ENCODE measurements at regions not wholly inside any gene's neighbourhood (a gene's known extent, or its start where the extent isn't known, plus 50 kb on each side); places are given as distances from the start of the nearest gene placed in this dataset.

DNA sequence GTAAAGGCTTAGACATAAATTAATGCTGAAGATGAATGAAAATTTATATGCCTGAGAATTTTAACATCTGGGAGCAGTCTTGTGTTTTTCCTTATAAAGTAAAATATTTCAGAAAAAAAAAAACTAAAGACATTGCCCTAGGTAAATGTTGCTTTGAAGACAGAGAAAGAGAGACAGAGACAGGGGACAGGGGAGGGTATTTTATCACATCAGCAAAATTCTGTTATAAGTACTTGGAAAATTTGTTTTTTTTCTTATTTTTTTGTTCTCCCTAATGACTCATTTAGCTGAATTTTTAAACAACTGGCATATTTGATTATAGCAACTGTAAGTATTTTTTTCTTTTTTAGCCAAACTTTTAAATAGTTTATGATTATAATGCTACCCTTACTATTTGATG lies 1540.6 kb upstream of the GBE1 start:
- Histone ChIP-seq H3K27ac (no peak overlapping the region), H3K36me3 (no peaks in the 10 kb centered on the region), H3K4me1 (no peaks in the 10 kb centered on the region), H3K27me3 (no peaks in the 10 kb centered on the region), H3K4me3 (no peak overlapping the region), H3K9me3 (peaks cover 0 to 5% of the 10 kb centered on the region in 2 donors)
- TF ChIP-seq POLR2AphosphoS5 (IDR thresholded peaks at IDR 0.05), result no peak
- TF ChIP-seq POLR2A (IDR thresholded peaks at IDR 0.05), result no peak
- TF ChIP-seq CTCF (IDR thresholded peaks at IDR 0.05), result no peak
- intact Hi-C loops (cut with DNase I; ENCODE audit: low total_unique reads), result no loop called here
- no peak for DNase-seq (ENCODE audit: low spot score in 2 of 2)

DNA sequence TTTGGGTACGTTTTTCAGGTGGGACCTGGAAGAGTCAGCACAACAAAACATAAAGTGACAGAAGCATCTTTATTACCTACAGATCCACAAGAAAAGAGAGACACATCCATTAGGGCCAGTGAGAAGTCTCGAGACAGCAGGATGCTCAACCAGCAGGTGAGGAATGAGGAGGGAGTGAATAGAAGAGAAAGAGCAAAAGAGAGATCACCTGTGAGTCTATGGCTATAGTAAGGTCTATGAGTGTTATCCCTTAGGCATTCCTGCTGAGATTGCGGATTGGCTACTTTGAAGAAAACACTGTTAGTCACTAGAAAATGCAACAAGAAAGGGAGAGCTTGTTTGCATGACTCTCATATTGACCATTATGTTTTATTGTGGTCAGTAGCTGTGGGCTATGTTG lies 1556.2 kb upstream of the GBE1 start:
- Histone ChIP-seq H3K9me3 (no peaks in the 10 kb centered on the region), H3K4me1 (no peaks in the 10 kb centered on the region), H3K27me3 (no peaks in the 10 kb centered on the region), H3K36me3 (no peaks in the 10 kb centered on the region), H3K27ac (no peak overlapping the region), H3K4me3 (no peak overlapping the region)
- no peak for DNase-seq (ENCODE audit: low spot score in 2 of 2)
- intact Hi-C loops (cut with DNase I; ENCODE audit: low total_unique reads), result no loop called here
- TF ChIP-seq POLR2A (IDR thresholded peaks at IDR 0.05) (no peak), CTCF (IDR thresholded peaks at IDR 0.05) (no peak), POLR2AphosphoS5 (IDR thresholded peaks at IDR 0.05) (no peak)

- intact Hi-C loops (cut with DNase I; ENCODE audit: low total_unique reads), result no loop called here
Observed at GRCh38 chr3:83320726-83321125, 1559.3 kb upstream of the GBE1 start.

DNA sequence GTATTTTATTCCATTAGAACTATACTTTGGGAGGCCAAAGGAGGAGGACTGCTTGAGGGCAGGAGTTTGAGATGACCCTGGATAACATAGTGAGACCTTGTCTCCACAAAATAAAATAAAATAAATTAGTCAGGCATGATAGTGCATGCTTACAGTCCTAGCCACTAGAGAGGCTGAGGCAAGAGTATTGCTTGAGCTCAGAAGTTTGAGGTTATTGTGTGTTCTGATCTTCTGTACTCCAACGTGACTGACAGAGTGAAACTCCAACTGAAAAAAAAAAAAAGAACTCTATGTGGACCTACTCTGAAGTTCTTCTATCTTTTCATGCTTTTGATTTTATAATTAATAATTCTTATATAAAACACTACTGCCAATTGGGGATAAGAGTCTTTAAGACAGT lies 1560.0 kb upstream of the GBE1 start:
- TF ChIP-seq CTCF (IDR thresholded peaks at IDR 0.05), result no peak
- no peak for TF ChIP-seq POLR2AphosphoS5 (IDR thresholded peaks at IDR 0.05)
- no peak for TF ChIP-seq POLR2A (IDR thresholded peaks at IDR 0.05)
- Histone ChIP-seq H3K36me3 (no peaks in the 10 kb centered on the region), H3K9me3 (no peaks in the 10 kb centered on the region), H3K27ac (no peak overlapping the region), H3K27me3 (no peaks in the 10 kb centered on the region), H3K4me1 (no peaks in the 10 kb centered on the region), H3K4me3 (no peak overlapping the region)
- intact Hi-C loops (cut with DNase I; ENCODE audit: low total_unique reads), result no loop called here
- DNase-seq (ENCODE audit: low spot score in 2 of 2), result no peak

More at GRCh38 chr3:83320726-83321125, 1559.3 kb upstream of the GBE1 start:
- H3K27ac ChIP-seq, result no peak overlapping the region
- DNase-seq (ENCODE audit: low spot score in 2 of 2), result no peak
- no peaks in the 10 kb centered on the region for H3K9me3 ChIP-seq
- H3K4me3 ChIP-seq, result no peak overlapping the region
- TF ChIP-seq POLR2A (IDR thresholded peaks at IDR 0.05) (no peak), POLR2AphosphoS5 (IDR thresholded peaks at IDR 0.05) (no peak), CTCF (IDR thresholded peaks at IDR 0.05) (no peak)
- no peaks in the 10 kb centered on the region for H3K36me3 ChIP-seq
- H3K4me1 ChIP-seq, result no peaks in the 10 kb centered on the region
- no peaks in the 10 kb centered on the region for H3K27me3 ChIP-seq

GRCh38 chr3:83321891-83322290 lies 1560.4 kb upstream of the GBE1 start:
- Histone ChIP-seq H3K9me3 (no peaks in the 10 kb centered on the region), H3K4me1 (no peaks in the 10 kb centered on the region), H3K4me3 (no peak overlapping the region), H3K27me3 (no peaks in the 10 kb centered on the region), H3K27ac (no peak overlapping the region), H3K36me3 (no peaks in the 10 kb centered on the region)
- no peak for DNase-seq (ENCODE audit: low spot score in 2 of 2)
- no peak for TF ChIP-seq CTCF (IDR thresholded peaks at IDR 0.05)
- TF ChIP-seq POLR2AphosphoS5 (IDR thresholded peaks at IDR 0.05), result no peak
- TF ChIP-seq POLR2A (IDR thresholded peaks at IDR 0.05), result no peak
- intact Hi-C loops (cut with DNase I; ENCODE audit: low total_unique reads), result no loop called here

Data from breast epithelium (tissue), 4 donors.